ENCODE measurements at regions not wholly inside any gene's neighbourhood (a gene's known extent, or its start where the extent isn't known, plus 50 kb on each side); places are given as distances from the start of the nearest gene placed in this dataset.

Small RNAs in the stretch of these regions (small RNA-seq; reads per million reads assigned to genes)
- 0 reads per million in 3 donors for gene RNA5SP454
